ENCODE measurements at regions not wholly inside any gene's neighbourhood (a gene's known extent, or its start where the extent isn't known, plus 50 kb on each side); places are given as distances from the start of the nearest gene placed in this dataset.

DNA sequence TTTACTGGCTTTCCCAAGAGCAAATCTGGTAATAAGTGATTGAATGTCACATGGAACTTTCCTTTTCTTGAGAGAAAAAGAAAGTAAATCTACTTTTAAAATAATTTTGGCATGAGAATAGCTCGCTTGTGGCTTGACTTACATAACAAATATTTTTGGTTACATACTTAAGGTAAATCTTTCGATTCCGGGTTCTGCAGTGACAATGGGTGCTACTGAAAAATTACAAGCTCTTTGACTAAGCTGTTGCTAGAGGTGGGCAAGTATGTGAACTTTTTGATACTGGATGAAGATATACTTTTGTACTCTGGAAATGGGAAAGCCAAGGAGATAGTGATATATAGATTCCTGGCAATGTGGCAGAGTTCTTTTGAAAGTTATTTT is 51.9 kb upstream of the OTOL1 start:
- no peak overlapping the region for H3K4me3 ChIP-seq (IDR thresholded peaks at IDR 0.05; ENCODE audit: insufficient read depth, low read depth, low read length)
- no peaks in the 10 kb centered on the region for H3K4me1 ChIP-seq (ENCODE audit: low read depth, poor library complexity, severe bottlenecking)

DNA sequence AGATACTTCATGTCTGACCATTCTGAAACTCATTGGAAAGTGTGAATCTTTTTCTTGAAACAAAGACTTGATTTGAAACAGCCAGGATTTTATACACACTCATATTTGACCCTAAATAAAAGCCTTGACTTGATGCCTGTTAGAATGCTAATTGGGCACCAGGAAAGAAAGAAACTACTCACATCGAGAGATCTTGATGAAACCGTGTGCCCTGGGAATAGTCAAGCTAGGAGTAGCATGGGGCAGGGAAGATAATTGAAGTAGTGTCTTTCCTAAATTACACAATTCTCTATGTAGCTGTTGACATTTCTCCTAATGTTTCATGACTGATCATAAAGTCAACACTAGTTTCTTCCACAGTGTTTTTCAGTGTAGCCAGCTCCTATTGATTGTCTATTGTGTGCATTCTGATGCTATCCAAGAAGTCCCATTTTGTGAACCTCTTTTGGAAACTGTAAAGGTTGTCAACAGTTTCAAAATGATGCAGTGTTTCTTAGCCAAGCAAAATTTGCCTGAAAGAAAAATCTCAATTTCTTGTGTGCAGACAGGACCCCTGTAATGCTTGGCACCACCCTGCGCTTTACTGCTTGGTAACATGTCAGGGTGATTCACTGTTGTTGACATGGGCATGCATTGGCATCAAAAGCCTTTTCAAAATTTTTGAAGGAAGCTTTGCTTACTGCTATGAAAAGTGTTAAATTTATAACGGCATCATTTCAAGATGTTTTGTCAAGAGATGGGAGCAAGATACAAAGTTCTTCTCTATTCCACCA is 52.5 kb upstream of the OTOL1 start:
- no peaks in the 10 kb centered on the region for H3K4me1 ChIP-seq (ENCODE audit: low read depth, poor library complexity, severe bottlenecking)
- no peak overlapping the region for H3K4me3 ChIP-seq (IDR thresholded peaks at IDR 0.05; ENCODE audit: insufficient read depth, low read depth, low read length)
- no peaks in the 10 kb centered on the region for H3K27me3 ChIP-seq (ENCODE audit: insufficient read depth, low read depth)
- no peak overlapping the region for H3K9ac ChIP-seq
- no peaks in the 10 kb centered on the region for H4K20me1 ChIP-seq (ENCODE audit: insufficient read depth)
- H3K79me2 ChIP-seq (ENCODE audit: insufficient read depth, low read depth): no peaks in the 10 kb centered on the region
- no peak overlapping the region for H2AFZ ChIP-seq (ENCODE audit: low read depth)
- H3K4me2 ChIP-seq: no peak overlapping the region
- H3K36me3 ChIP-seq (ENCODE audit: insufficient read depth): no peaks in the 10 kb centered on the region
- no peak overlapping the region for H3K27ac ChIP-seq
- TF ChIP-seq, protein P1, sequence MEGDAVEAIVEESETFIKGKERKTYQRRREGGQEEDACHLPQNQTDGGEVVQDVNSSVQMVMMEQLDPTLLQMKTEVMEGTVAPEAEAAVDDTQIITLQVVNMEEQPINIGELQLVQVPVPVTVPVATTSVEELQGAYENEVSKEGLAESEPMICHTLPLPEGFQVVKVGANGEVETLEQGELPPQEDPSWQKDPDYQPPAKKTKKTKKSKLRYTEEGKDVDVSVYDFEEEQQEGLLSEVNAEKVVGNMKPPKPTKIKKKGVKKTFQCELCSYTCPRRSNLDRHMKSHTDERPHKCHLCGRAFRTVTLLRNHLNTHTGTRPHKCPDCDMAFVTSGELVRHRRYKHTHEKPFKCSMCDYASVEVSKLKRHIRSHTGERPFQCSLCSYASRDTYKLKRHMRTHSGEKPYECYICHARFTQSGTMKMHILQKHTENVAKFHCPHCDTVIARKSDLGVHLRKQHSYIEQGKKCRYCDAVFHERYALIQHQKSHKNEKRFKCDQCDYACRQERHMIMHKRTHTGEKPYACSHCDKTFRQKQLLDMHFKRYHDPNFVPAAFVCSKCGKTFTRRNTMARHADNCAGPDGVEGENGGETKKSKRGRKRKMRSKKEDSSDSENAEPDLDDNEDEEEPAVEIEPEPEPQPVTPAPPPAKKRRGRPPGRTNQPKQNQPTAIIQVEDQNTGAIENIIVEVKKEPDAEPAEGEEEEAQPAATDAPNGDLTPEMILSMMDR (conservative IDR thresholded peaks at IDR 0.05; ENCODE audit: low read depth, low read length): no peak

More for the DNA sequence above, 51.9 kb upstream of the OTOL1 start:
- Histone ChIP-seq H3K9ac (no peak overlapping the region), H3K4me2 (no peak overlapping the region), H3K79me2 (ENCODE audit: insufficient read depth, low read depth) (no peaks in the 10 kb centered on the region), H4K20me1 (ENCODE audit: insufficient read depth) (no peaks in the 10 kb centered on the region), H3K27ac (no peak overlapping the region), H2AFZ (ENCODE audit: low read depth) (no peak overlapping the region), H3K36me3 (ENCODE audit: insufficient read depth) (no peaks in the 10 kb centered on the region), H3K27me3 (ENCODE audit: insufficient read depth, low read depth) (no peaks in the 10 kb centered on the region)
- TF ChIP-seq, protein P1 (conservative IDR thresholded peaks at IDR 0.05; ENCODE audit: low read depth, low read length): no peak

DNA sequence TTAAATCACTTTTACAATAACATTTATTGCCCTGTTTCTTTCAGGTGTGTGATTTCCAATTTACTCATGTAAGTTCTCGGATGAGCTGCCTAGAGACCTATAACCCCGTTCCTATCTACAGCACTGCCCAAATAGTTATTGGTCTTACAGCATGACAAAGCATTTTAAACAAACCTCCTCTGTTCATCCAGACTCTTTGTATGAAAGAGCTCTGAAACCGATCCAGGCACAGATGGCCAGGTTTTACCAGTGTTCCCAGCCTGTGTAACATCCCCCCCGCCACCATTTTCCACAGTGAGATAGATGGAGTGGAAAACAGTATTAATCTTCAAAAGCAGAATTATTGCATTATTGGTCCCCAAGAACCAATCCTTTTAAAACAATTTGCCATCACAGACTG is 59.0 kb upstream of the SPTSSB start:
- peaks cover 3% of the 10 kb centered on the region for H3K4me1 ChIP-seq (ENCODE audit: low read depth, poor library complexity, severe bottlenecking)
- no peak overlapping the region for H3K4me3 ChIP-seq (IDR thresholded peaks at IDR 0.05; ENCODE audit: insufficient read depth, low read depth, low read length)
- TF ChIP-seq, protein P1 (conservative IDR thresholded peaks at IDR 0.05; ENCODE audit: low read depth, low read length): no peak
- H4K20me1 ChIP-seq (ENCODE audit: insufficient read depth): no peaks in the 10 kb centered on the region
- no peaks in the 10 kb centered on the region for H3K27me3 ChIP-seq (ENCODE audit: insufficient read depth, low read depth)
- no peaks in the 10 kb centered on the region for H3K79me2 ChIP-seq (ENCODE audit: insufficient read depth, low read depth)
- no peak overlapping the region for H3K27ac ChIP-seq
- H3K9ac ChIP-seq: no peak overlapping the region
- H2AFZ ChIP-seq (ENCODE audit: low read depth): no peak overlapping the region
- H3K4me2 ChIP-seq: no peak overlapping the region
- H3K36me3 ChIP-seq (ENCODE audit: insufficient read depth): no peaks in the 10 kb centered on the region

DNA sequence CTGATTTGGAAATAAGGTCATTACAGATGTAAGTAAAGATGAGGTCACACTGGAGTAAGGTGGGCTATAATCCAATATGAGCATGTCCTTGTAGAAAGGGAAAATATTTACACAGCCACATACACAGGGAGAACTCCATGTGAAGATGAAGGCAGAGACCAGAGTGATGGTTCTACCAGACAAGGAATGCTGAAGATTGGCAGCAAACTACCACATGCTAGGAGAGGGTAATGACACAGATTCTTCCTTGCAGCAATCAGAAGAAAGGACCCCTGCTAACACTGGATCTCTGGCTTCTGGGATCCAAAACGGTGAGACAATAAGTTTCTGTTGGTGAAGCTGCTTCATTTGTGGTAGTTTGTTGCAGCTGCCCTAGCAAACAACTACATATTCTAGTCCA is 56.0 kb upstream of the SPTSSB start:
- H3K4me3 ChIP-seq (IDR thresholded peaks at IDR 0.05; ENCODE audit: insufficient read depth, low read depth, low read length): no peak overlapping the region
- no peak overlapping the region for H3K4me2 ChIP-seq
- no peaks in the 10 kb centered on the region for H3K4me1 ChIP-seq (ENCODE audit: low read depth, poor library complexity, severe bottlenecking)
- H3K27ac ChIP-seq: no peak overlapping the region
- no peak overlapping the region for H3K9ac ChIP-seq
- TF ChIP-seq, protein P1 (conservative IDR thresholded peaks at IDR 0.05; ENCODE audit: low read depth, low read length): no peak
- H3K79me2 ChIP-seq (ENCODE audit: insufficient read depth, low read depth): no peaks in the 10 kb centered on the region
- H3K27me3 ChIP-seq (ENCODE audit: insufficient read depth, low read depth): no peaks in the 10 kb centered on the region
- H2AFZ ChIP-seq (ENCODE audit: low read depth): no peak overlapping the region
- no peaks in the 10 kb centered on the region for H3K36me3 ChIP-seq (ENCODE audit: insufficient read depth)
- no peaks in the 10 kb centered on the region for H4K20me1 ChIP-seq (ENCODE audit: insufficient read depth)
